Glutamatergic neuron (in vitro differentiated cells): ENCODE measurements at regions not wholly inside any gene's neighbourhood (a gene's known extent, or its start where the extent isn't known, plus 50 kb on each side); places are given as distances from the start of the nearest gene placed in this dataset.

ENCODE experiments used
- DNase-seq: peaks from one replicate; pipeline ENCODE4 v3.0.0; 2022
- H3K27ac Mint-ChIP-seq: one replicate; pipeline ENCODE4 v1.8.0; 2020; ENCODE audit warnings: mild to moderate bottlenecking, mixed read lengths, inconsistent platforms; ENCODE audit not compliant: unreplicated experiment
- H3K27me3 Mint-ChIP-seq: one replicate; pipeline ENCODE4 v1.8.0; 2020; ENCODE audit warnings: mild to moderate bottlenecking, moderate library complexity, mixed read lengths, inconsistent platforms; ENCODE audit not compliant: unreplicated experiment
- H3K36me3 Mint-ChIP-seq: one replicate; pipeline ENCODE4 v1.8.0; 2020; ENCODE audit warnings: mild to moderate bottlenecking, mixed read lengths, inconsistent platforms; ENCODE audit not compliant: unreplicated experiment
- H3K4me1 Mint-ChIP-seq: one replicate; pipeline ENCODE4 v1.8.0; 2020; ENCODE audit warnings: mild to moderate bottlenecking, low read depth, mixed read lengths, inconsistent platforms; ENCODE audit not compliant: unreplicated experiment
- H3K4me3 Mint-ChIP-seq: one replicate; pipeline ENCODE4 v1.8.0; 2020; ENCODE audit warnings: mild to moderate bottlenecking, mixed read lengths, inconsistent platforms; ENCODE audit not compliant: unreplicated experiment
- H3K9me3 Mint-ChIP-seq: one replicate; pipeline ENCODE4 v1.8.0; 2020; ENCODE audit warnings: mild to moderate bottlenecking, moderate library complexity, mixed read lengths, inconsistent platforms; ENCODE audit not compliant: unreplicated experiment
- TF ChIP-seq, protein P1 (sequence below): fragments of 200-600 bp; sonication (generic); IDR thresholded peaks from one replicate; pipeline ENCODE4 v1.5.0; 2021; ENCODE audit not compliant: partially characterized antibody, unreplicated experiment

- no peaks in the 10 kb centered on the region for H3K36me3 Mint-ChIP-seq
- peaks cover 7% of the 10 kb centered on the region for H3K4me1 Mint-ChIP-seq
- DNase-seq, result no peak
- H3K27ac Mint-ChIP-seq, result no peak overlapping the region
- H3K27me3 Mint-ChIP-seq, result no peaks in the 10 kb centered on the region
- H3K9me3 Mint-ChIP-seq, result no peaks in the 10 kb centered on the region
- TF ChIP-seq, protein P1, sequence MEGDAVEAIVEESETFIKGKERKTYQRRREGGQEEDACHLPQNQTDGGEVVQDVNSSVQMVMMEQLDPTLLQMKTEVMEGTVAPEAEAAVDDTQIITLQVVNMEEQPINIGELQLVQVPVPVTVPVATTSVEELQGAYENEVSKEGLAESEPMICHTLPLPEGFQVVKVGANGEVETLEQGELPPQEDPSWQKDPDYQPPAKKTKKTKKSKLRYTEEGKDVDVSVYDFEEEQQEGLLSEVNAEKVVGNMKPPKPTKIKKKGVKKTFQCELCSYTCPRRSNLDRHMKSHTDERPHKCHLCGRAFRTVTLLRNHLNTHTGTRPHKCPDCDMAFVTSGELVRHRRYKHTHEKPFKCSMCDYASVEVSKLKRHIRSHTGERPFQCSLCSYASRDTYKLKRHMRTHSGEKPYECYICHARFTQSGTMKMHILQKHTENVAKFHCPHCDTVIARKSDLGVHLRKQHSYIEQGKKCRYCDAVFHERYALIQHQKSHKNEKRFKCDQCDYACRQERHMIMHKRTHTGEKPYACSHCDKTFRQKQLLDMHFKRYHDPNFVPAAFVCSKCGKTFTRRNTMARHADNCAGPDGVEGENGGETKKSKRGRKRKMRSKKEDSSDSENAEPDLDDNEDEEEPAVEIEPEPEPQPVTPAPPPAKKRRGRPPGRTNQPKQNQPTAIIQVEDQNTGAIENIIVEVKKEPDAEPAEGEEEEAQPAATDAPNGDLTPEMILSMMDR, result no peak
- no peak overlapping the region for H3K4me3 Mint-ChIP-seq
These were observed 186.5 kb upstream of the TCF4 start for GRCh38 chr18:55774505-55774904.

- no peaks in the 10 kb centered on the region for H3K36me3 Mint-ChIP-seq
- no peaks in the 10 kb centered on the region for H3K9me3 Mint-ChIP-seq
- DNase-seq, result no peak
- H3K4me3 Mint-ChIP-seq, result no peak overlapping the region
- H3K27me3 Mint-ChIP-seq, result no peaks in the 10 kb centered on the region
- TF ChIP-seq, protein P1, result no peak
- H3K27ac Mint-ChIP-seq, result no peak overlapping the region
- no peaks in the 10 kb centered on the region for H3K4me1 Mint-ChIP-seq
These were observed 180.3 kb upstream of the TCF4 start for GRCh38 chr18:55768255-55768654.

- H3K4me1 Mint-ChIP-seq, result no peaks in the 10 kb centered on the region
- no peaks in the 10 kb centered on the region for H3K36me3 Mint-ChIP-seq
- DNase-seq, result no peak
- TF ChIP-seq, protein P1, result no peak
- no peak overlapping the region for H3K4me3 Mint-ChIP-seq
- H3K9me3 Mint-ChIP-seq, result no peaks in the 10 kb centered on the region
- peaks cover 2% of the 10 kb centered on the region for H3K27me3 Mint-ChIP-seq
- H3K27ac Mint-ChIP-seq, result no peak overlapping the region
These were observed 176.4 kb upstream of the TCF4 start for GRCh38 chr18:55764386-55764785.

GRCh38 chr18:55763805-55764204 lies 175.8 kb upstream of the TCF4 start:
- no peak overlapping the region for H3K27ac Mint-ChIP-seq
- no peaks in the 10 kb centered on the region for H3K9me3 Mint-ChIP-seq
- H3K27me3 Mint-ChIP-seq, result peaks cover 2% of the 10 kb centered on the region
- no peaks in the 10 kb centered on the region for H3K4me1 Mint-ChIP-seq
- no peaks in the 10 kb centered on the region for H3K36me3 Mint-ChIP-seq
- H3K4me3 Mint-ChIP-seq, result no peak overlapping the region
- TF ChIP-seq, protein P1, result no peak
- no peak for DNase-seq

DNA sequence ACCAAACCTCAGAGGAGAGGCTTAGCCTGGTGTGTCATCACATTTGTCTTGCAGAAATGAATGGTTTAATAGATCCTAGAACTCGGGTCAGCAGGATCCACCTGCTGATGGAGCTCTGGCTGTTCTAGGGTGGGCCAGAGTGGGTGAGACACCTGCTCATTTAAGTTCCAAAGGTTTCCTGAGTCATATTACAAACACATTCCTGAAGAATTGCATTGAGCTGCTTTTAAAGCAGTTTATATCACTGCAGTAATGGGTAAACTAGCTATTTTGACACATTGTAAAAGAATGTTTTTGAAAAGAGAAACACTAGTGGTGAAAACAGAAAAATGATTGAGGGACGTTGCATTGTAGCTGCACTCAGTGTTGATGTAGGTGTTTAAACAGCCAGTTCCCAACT lies 175.3 kb upstream of the TCF4 start:
- no peak overlapping the region for H3K27ac Mint-ChIP-seq
- peaks cover 2% of the 10 kb centered on the region for H3K27me3 Mint-ChIP-seq
- TF ChIP-seq, protein P1, result no peak

More for the DNA sequence above, 175.3 kb upstream of the TCF4 start:
- no peaks in the 10 kb centered on the region for H3K36me3 Mint-ChIP-seq
- no peaks in the 10 kb centered on the region for H3K9me3 Mint-ChIP-seq
- DNase-seq, result no peak
- H3K4me1 Mint-ChIP-seq, result no peaks in the 10 kb centered on the region
- H3K4me3 Mint-ChIP-seq, result no peak overlapping the region
